ENCODE measurements at regions not wholly inside any gene's neighbourhood (a gene's known extent, or its start where the extent isn't known, plus 50 kb on each side); places are given as distances from the start of the nearest gene placed in this dataset.

- TF ChIP-seq GATA2 (IDR thresholded peaks at IDR 0.05; ENCODE audit: low read depth, low read length) (no peak), GATA3 (IDR thresholded peaks at IDR 0.05; ENCODE audit: low read depth, low read length) (no peak)
Measured at GRCh38 chr2:207351171-207351570, 178.6 kb upstream of the CREB1 start.
